ENCODE measurements at regions not wholly inside any gene's neighbourhood (a gene's known extent, or its start where the extent isn't known, plus 50 kb on each side); places are given as distances from the start of the nearest gene placed in this dataset.

- no peaks in the 10 kb centered on the region for H3K27me3 ChIP-seq (ENCODE audit: control insufficient read depth, insufficient read depth, low read length)
- no peak overlapping the region for H3K9ac ChIP-seq (ENCODE audit: low read depth, low read length)
- H4K91ac ChIP-seq (ENCODE audit: insufficient read depth, low read depth, low read length): no peak overlapping the region
- H3K79me1 ChIP-seq (ENCODE audit: low read depth in 1 of 2, low read length in 2 of 2): no peaks in the 10 kb centered on the region
- no peak overlapping the region for H2AK5ac ChIP-seq (ENCODE audit: low read depth, low read length)
- no peak overlapping the region for H2BK120ac ChIP-seq (ENCODE audit: low read depth, low read length)
- in situ Hi-C loops (cut with MboI; ENCODE audit: low sequenced_read_pairs): no loop called here
- H3K9me3 ChIP-seq (ENCODE audit: control insufficient read depth, insufficient read depth, low read length): 0 out of 2 replicates have a peak, but pooled peaks cover 1% of the 10 kb centered on the region
- H2AK9ac ChIP-seq (replicated peaks; ENCODE audit: low read depth, low read length, poor library complexity): no peak overlapping the region
- no peak overlapping the region for H2BK20ac ChIP-seq (ENCODE audit: low read depth, low read length)
- WGBS, 2 experiments (ENCODE audit: extremely low coverage in 2 of 2, insufficient read length in 1 of 2): no CpG with 5 or more reads among the region's 2 CpGs
- no TSS peak for BruUV-seq (replicated peaks)
- no peak overlapping the region for H3K14ac ChIP-seq (replicated peaks; ENCODE audit: low read depth, low read length)
- H2BK15ac ChIP-seq (ENCODE audit: low read depth, low read length): no peak overlapping the region
- H2AFZ ChIP-seq (replicated peaks; ENCODE audit: low read length, poor library complexity): no peak overlapping the region
- no peak overlapping the region for H3K18ac ChIP-seq (ENCODE audit: low read depth, low read length)
- H2BK5ac ChIP-seq (ENCODE audit: low read depth, low read length, poor library complexity, severe bottlenecking): no peak overlapping the region
- H4K20me1 ChIP-seq (ENCODE audit: insufficient read depth, low read length): no peaks in the 10 kb centered on the region
- TF ChIP-seq NFE2L2 (IDR thresholded peaks at IDR 0.05; ENCODE audit: low read depth, low read length) (no peak), CHD1 (IDR thresholded peaks at IDR 0.05; ENCODE audit: low read depth, low read length) (no peak), RAD21 (IDR thresholded peaks at IDR 0.05; ENCODE audit: low read length) (no peak), MXI1 (IDR thresholded peaks at IDR 0.05; ENCODE audit: borderline replicate concordance, low read depth, low read length) (no peak)
- H3K36me3 ChIP-seq (ENCODE audit: control insufficient read depth, insufficient read depth, low read length): no peaks in the 10 kb centered on the region
- DNase-seq (no peak), ATAC-seq (ENCODE audit: low read depth) (no peak)
- intact Hi-C loops (cut with micrococcal nuclease): no loop called here
- H3K4me2 ChIP-seq (ENCODE audit: low read depth, low read length): no peak overlapping the region
- H3K56ac ChIP-seq (ENCODE audit: extremely low read depth, insufficient read depth, low read length): no peak overlapping the region
- no peak overlapping the region for H3K27ac ChIP-seq (ENCODE audit: insufficient read depth, low read length)
- CTCF ChIA-PET: no interaction called here
- POLR2A ChIA-PET (ENCODE audit: unreplicated experiment): no interaction called here
- H4K8ac ChIP-seq (ENCODE audit: low read depth in 2 of 2, low read length in 2 of 2): no peak overlapping the region
- H3K4me1 ChIP-seq (ENCODE audit: control insufficient read depth, insufficient read depth, low read length): no peaks in the 10 kb centered on the region
- dilution Hi-C loops (cut with HindIII; ENCODE audit: low sequenced_read_pairs, unreplicated experiment): no loop called here
- H3K4ac ChIP-seq (ENCODE audit: low read depth, low read length): no peak overlapping the region
- no peak overlapping the region for H3K4me3 ChIP-seq (ENCODE audit: insufficient read depth, low read depth, low read length)
- H3K23ac ChIP-seq (ENCODE audit: low read depth, low read length): no peak overlapping the region
- 0 out of 2 replicates have a peak, but pooled peaks cover 4% of the 10 kb centered on the region for H3K9me1 ChIP-seq (ENCODE audit: insufficient read depth, low read length)
- H4K5ac ChIP-seq (ENCODE audit: low read depth, low read length): no peak overlapping the region
Measured at GRCh38 chr5:136805466-136805865, 440.1 kb upstream of the TRPC7 start.

All from IMR-90 (cell line).